ENCODE measurements at regions not wholly inside any gene's neighbourhood (a gene's known extent, or its start where the extent isn't known, plus 50 kb on each side); places are given as distances from the start of the nearest gene placed in this dataset.

- ChIA-PET POLR2A (no interaction called here), CTCF (interaction anchor here (1.0 kb wide), 1 partner anchor 38 kb away, joined by 3 read pairs; no protein-coding TSS in a partner anchor)
- H3K4me3 ChIP-seq (ENCODE audit: low read depth, low read length), result no peak overlapping the region
- H3K4me1 ChIP-seq (ENCODE audit: control insufficient read depth, insufficient read depth, low read length), result no peaks in the 10 kb centered on the region
- H3K27ac ChIP-seq (ENCODE audit: extremely low read depth, low read depth, low read length), result no peak overlapping the region
- TF ChIP-seq, protein P1, sequence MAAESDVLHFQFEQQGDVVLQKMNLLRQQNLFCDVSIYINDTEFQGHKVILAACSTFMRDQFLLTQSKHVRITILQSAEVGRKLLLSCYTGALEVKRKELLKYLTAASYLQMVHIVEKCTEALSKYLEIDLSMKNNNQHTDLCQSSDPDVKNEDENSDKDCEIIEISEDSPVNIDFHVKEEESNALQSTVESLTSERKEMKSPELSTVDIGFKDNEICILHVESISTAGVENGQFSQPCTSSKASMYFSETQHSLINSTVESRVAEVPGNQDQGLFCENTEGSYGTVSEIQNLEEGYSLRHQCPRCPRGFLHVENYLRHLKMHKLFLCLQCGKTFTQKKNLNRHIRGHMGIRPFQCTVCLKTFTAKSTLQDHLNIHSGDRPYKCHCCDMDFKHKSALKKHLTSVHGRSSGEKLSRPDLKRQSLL (tag by site-specific recombination; IDR thresholded peaks at IDR 0.05), result no peak
- TF ChIP-seq HIC1 (tag by site-specific recombination; IDR thresholded peaks at IDR 0.05) (no peak), SP3 (tag by site-specific recombination; IDR thresholded peaks at IDR 0.05) (no peak), MEIS1 (CRISPR knock-in tag; IDR thresholded peaks at IDR 0.05; ENCODE audit: borderline replicate concordance) (no peak), ZNF561 (tag by site-specific recombination; IDR thresholded peaks at IDR 0.05; ENCODE audit: borderline replicate concordance) (no peak), ZNF324 (tag by site-specific recombination; IDR thresholded peaks at IDR 0.05) (no peak), PBX3 (CRISPR knock-in tag; IDR thresholded peaks at IDR 0.05) (no peak), AEBP2 (tag by site-specific recombination; IDR thresholded peaks at IDR 0.05; ENCODE audit: borderline replicate concordance) (no peak), ZNF398 (tag by site-specific recombination; IDR thresholded peaks at IDR 0.05) (no peak), ZNF169 (tag by site-specific recombination; IDR thresholded peaks at IDR 0.05) (no peak), ZNF266 (tag by site-specific recombination; IDR thresholded peaks at IDR 0.05; ENCODE audit: low read depth) (no peak), ZNF654 (tag by site-specific recombination; IDR thresholded peaks at IDR 0.05; ENCODE audit: low read depth) (no peak), ZNF311 (tag by site-specific recombination; IDR thresholded peaks at IDR 0.05; ENCODE audit: borderline replicate concordance) (no peak), HOXC10 (CRISPR knock-in tag; IDR thresholded peaks at IDR 0.05) (no peak)
- no peaks in the 10 kb centered on the region for H3K36me3 ChIP-seq (ENCODE audit: control insufficient read depth in 2 of 2, insufficient read depth in 1 of 2, low read length in 2 of 2)
- H3K9me3 ChIP-seq (ENCODE audit: control insufficient read depth, insufficient read depth, low read depth, low read length), result no peaks in the 10 kb centered on the region
These were observed 318.5 kb upstream of the CWC22 start for GRCh38 chr2:180325416-180326120.

DNA sequence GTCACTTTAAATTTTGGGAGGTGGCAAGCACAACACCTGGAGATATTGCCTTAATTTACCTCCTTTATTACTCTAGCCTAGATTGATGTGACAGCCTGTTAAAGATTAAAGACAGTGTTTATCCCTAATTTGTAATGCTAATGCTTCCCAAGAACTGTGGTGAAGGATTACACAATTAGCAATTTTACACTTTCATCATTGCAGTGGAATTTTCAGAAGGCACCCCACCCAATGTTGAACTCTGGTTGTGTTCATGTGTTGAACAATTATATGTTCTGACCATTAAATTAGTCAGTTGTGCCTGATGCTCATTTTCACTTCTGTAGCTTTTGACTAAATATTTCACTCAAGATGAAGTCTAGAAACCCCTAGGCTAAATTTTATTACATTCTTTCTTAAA is 317.1 kb upstream of the CWC22 start:
- CTCF ChIA-PET, result interaction anchor here (0.7 to 1.0 kb wide), 3 partner anchors 11 to 478 kb away, joined by 3 to 4 read pairs (median 3); no protein-coding TSS in a partner anchor

More for the DNA sequence above, 317.1 kb upstream of the CWC22 start:
- Histone ChIP-seq H3K9me3 (ENCODE audit: control insufficient read depth, insufficient read depth, low read depth, low read length) (no peaks in the 10 kb centered on the region), H3K27ac (ENCODE audit: extremely low read depth, low read depth, low read length) (no peak overlapping the region), H3K4me3 (ENCODE audit: low read depth, low read length) (no peak overlapping the region), H3K36me3 (ENCODE audit: control insufficient read depth in 2 of 2, insufficient read depth in 1 of 2, low read length in 2 of 2) (no peaks in the 10 kb centered on the region), H3K4me1 (ENCODE audit: control insufficient read depth, insufficient read depth, low read length) (no peaks in the 10 kb centered on the region)
- TF ChIP-seq ZFHX2 (tag by site-specific recombination; conservative IDR thresholded peaks at IDR 0.05) (no peak), SCRT1 (tag by site-specific recombination; IDR thresholded peaks at IDR 0.05; ENCODE audit: borderline replicate concordance) (no peak), ZNF292 (tag by site-specific recombination; IDR thresholded peaks at IDR 0.05; ENCODE audit: borderline replicate concordance, low read depth) (no peak), SP7 (tag by site-specific recombination; IDR thresholded peaks at IDR 0.05) (no peak), ZNF548 (tag by site-specific recombination; IDR thresholded peaks at IDR 0.05) (no peak), ZNF639 (tag by site-specific recombination; IDR thresholded peaks at IDR 0.05) (no peak), ZNF549 (tag by site-specific recombination; IDR thresholded peaks at IDR 0.05) (no peak)
- POLR2A ChIA-PET, result no interaction called here
